CD4-positive, alpha-beta T cell treated with Interleukin-4 for 4 hours (primary cell): ENCODE measurements at regions not wholly inside any gene's neighbourhood (a gene's known extent, or its start where the extent isn't known, plus 50 kb on each side); places are given as distances from the start of the nearest gene placed in this dataset.
"Not testable (repeated sequence)": the region's sequence is repeated elsewhere in the genome, so short reads cannot be mapped to it uniquely, and the experiment has no call there.

Experiments
- DNase-seq: peaks from one replicate; pipeline ENCODE4 v3.0.0-alpha.2; 2020

- DNase-seq: no peak
Measured at GRCh38 chr22:47497666-47498065, 735.2 kb downstream of the TBC1D22A start.

DNA sequence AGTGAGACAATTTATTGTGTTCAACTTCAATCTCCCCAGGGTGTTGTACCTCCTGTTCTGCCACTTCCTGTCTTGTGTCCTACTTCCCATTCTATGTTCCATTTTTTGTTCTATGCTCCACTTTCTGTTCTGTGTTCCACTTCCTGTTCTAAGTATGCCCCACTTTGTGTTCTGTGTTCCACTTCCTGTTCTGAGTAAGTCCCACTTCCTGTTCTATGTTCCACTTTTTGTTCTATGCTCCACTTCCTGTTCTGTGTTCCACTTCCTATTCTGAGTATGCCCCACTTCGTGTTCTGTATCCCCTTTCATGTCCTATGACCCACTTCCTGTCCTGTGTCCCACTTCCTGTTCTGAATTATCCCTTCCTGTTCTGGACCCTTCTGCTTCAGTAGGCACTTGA is 732.7 kb downstream of the TBC1D22A start:
- peak; percentile 0 for DNase-seq

GRCh38 chr22:47488131-47488530 is 725.7 kb downstream of the TBC1D22A start:
- DNase-seq: not testable (repeated sequence)

DNA sequence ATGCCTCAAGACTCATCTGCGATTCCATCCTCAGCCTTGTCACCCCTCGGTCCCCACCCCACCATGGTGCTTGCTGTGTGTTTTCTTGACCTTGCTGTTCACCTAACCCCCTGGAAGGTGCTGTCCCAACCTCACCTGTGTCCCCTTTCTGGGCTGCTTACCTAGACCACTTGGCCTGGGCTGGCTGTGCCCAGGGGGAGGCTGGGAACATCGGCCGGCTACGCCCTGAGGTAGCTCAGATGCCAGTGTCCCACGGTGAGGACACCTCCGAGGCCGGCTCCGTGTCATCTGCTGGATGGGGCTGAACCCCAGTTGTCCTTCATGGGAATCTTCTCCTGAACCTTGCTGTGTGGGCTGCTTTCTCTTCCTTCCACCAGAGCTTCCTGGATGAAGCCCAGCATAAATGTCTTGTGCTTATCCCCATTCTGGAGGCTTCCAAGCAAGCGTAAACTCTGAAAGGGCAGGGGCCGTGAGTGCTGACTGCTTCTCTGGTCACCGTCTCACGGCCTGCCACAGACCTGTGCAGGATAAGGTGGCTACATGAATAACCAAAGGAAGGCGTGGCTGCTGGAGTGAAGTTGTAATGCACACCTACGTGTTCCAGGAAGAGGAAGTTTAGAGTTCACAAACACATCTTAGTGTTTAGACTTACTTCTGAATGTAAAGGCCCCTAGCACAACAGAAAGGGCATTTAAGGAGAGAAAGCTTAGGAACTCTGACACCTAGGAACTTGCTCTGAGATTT is 724.3 kb downstream of the TBC1D22A start:
- no peak for DNase-seq

GRCh38 chr22:47484960-47485569 is 722.6 kb downstream of the TBC1D22A start:
- DNase-seq: no peak

DNA sequence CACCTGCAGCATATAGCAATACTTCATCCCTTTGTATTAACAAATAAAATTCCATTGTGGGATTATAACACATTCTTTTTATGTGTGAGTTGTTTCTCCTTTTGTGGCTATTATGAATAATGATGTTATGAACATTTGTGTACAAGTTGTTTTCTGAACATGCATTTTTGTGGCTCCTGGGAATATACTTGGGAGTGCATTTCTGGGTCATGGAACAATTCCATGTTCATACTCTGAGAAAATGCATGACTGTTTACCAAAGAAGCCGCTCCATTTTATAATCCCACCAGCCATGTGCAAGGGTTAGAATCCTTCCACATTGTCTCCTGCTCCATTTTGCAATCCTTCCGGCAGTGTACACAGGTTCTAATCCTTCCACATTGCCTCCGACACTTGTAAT is 713.8 kb downstream of the TBC1D22A start:
- no peak for DNase-seq

- no peak for DNase-seq
Measured at GRCh38 chr22:47474895-47475294, 712.4 kb downstream of the TBC1D22A start.

GRCh38 chr22:47474464-47474863 is 712.0 kb downstream of the TBC1D22A start:
- no peak for DNase-seq

GRCh38 chr22:47472636-47473035 is 710.2 kb downstream of the TBC1D22A start:
- DNase-seq: no peak

- DNase-seq: no peak
Measured at GRCh38 chr22:47471406-47471805, 709.0 kb downstream of the TBC1D22A start.

DNA sequence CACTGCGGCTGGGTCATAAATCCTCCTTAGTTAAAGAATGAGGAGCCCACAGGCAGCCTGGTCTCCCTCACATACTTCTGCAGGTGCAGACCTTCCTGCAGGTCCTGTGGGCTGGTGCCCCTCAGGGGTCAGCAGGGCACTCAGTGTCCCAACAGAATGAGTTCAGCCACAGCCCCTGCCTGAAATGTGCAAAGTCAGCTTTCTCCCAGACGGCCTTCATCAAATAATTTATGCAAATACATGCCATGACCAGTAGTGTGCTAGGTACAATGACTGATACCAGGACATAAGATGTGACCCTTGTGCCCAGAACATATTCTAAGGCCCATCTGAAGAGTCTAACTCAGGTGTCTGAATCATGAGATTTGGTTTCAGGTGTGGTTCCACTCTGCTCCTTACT is 703.4 kb downstream of the TBC1D22A start:
- no peak for DNase-seq

DNA sequence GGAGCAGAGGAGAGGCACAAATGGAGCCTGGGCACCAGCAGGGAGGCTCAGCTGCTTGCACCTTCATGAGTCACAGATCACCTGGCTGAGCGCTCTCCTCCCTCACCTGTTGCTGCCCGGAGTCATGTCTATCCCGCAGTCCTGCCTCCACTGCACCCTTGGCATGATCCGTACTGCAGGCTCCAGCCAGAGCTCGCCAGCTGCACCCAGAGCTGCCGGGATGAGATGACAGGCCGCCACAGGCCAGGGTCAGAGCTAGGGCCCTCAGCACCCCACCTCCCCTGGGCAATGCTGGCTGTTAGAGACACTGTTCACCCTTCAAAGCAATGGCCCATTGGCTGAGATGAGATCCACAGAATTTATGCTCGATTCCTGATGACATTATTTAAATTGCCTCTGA is 702.8 kb downstream of the TBC1D22A start:
- no peak for DNase-seq

DNA sequence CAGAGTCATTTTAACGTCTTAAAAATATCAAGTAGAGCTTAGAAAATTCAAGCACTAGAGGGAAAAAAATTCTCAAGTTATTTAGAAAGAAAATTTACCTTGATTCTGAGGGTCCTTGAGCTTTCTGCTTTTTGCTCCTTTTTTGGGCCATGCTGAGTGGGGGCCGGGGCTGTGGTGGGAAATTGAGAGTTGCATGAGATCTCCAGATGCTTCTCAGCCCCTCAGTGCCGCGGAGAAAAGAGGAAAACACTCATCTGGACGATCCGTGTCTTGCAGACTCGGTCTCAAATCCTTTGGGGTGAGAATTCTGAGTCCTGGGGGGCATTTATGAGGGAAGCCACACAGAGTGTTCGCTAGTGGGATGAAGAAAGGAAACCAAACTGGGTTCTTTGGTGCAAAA is 700.8 kb downstream of the TBC1D22A start:
- DNase-seq: no peak

DNA sequence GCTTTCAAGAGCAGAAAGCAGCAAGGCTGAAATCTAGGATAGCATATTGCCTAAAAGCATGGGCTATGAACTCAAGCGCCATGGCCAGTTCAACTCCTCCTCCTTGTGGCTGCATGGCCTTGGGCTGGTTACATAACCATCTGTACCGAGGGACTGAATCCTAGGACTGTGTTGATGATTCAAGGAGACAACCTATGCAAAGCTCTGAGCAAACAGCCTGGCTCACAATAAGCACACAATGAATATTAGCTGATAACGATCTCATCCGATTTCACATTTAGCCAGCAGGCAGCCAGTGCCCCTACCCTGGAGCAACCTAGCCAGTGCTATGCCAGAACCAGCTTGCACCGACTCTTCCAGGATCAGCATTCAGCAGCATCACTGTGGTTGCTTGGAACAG is 698.4 kb downstream of the TBC1D22A start:
- DNase-seq: no peak

DNA sequence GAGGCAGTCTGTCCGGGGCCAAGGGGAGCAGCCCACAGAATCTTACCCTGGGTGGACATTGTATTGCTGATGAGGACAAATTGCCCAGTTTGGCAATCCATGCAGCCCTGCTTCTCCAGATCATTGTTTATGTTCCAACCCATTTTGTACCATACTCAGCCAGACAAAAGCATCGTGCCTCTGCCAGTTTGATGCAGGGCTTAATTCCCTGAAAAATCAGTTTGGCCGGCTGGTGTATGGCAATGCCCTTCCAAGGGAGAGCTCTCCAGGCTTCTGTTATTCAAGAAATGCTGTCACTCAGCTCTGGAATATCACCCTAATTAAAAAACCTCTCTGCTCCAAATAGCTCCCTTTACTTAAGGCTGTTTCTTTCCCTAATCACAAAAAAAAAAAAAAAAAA is 697.7 kb downstream of the TBC1D22A start:
- no peak for DNase-seq

DNA sequence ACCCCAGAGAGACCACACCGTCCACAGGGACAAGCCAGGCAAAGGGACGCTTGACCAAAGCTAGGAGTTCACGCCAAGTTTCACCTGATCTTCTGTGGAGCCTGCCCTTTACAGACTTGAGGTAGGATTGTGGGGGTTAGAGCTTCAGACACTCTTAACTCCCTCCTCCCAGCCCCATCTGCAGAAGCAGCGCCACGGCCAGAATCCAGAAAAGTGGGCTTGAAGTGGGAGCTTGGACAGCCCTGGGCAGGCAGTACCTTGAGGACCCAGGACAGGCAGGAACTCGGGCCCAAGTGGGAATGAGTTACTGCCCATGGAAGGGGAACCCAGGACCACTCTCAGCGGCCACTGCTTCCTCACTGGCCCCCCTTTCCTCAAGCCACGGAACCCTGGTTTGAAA is 695.9 kb downstream of the TBC1D22A start:
- DNase-seq: no peak

DNA sequence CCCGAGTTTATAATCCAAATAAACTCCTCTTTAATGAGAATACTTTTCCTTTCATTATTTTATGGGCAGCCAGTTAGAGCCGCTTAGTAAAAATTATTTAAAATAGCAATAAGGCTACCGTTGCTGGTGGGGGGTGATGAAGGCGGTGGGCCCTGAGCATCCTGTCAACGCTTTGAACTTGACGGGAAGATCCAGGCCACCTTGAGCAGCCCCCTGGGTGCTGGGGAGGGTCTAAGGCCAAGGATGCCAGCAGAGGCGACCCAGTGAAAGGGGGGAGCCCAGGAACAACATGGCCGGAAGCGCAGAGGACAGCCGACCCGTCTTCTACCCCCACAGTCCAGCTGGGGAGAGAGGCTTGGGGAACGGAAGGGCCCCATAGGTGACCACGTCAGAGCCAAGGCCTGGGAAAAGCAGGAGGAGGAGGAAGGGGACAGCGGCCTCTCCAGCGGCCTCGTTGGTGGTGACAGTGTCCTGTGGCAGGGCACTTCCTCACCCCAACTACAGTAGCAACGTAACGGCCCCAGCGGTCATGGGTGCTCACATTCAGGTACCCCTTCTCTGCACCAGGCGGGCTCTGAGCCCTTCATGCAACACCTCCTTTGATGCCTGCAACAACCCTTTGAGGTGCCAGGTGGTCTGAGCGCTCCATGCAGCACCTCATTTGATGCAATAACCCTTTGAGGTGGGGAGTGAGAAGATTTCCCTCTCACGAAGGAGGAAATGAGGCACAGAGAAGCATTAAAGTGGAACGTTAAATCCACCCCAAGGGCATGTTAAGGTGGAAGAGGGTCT is 695.3 kb downstream of the TBC1D22A start:
- DNase-seq: no peak

DNA sequence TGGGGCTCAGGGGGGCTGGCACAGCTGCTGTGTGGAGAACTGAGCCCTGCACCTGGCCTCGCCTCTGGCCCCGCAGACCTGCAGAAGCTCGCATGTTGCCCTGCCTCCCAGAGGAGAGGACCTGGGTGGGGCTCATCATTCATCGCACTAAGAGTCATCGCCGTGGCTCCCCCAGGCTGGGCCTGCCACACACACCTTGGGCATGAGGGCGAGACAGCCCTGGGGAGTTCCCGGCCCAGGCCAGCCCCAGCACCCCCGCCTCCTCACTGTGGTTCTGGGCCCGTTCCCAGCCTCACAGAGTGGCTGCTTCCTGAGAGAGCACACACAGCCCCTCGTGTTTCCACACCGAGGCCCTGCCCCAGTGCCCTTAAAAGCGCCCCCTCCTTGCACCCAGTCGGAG is 694.6 kb downstream of the TBC1D22A start:
- no peak for DNase-seq

DNA sequence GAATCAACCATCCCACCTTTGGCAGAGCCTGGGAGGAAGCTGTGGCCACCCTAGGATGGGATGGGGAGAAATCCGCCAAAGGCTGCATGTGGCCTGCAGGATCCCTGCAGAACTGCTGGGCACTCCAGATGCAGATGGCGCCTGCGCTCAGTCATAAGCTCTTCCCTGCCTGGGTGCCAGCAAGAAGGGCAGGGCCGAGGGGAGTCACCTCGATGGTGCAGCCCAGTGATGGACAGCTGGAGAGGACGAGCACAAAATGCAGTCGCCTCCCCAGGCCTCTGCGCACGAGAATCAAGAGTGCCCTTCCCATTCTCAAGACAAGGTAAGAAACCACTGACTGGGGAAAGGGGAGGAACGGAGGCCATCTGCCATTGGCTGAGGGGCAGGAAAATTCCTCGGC is 693.6 kb downstream of the TBC1D22A start:
- no peak for DNase-seq

DNA sequence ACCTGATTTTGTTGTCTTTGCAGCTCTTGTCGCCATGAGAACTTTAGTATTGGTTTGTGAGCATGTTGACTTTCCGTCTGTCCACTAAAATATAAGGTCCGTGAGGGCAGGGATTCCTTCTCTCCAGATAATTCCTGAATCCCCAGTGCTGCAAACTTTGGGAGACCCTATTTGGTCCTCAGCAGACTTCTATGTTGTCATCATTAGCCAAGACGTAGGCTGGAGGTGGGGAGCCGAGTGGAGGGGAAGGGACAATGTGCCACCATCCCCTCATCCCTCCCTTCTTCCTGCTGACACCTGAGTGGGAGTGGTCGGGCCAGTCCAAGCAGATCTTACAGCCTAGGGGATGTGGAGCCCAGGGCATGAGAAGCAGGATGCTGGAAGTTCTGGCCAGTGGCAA is 690.6 kb downstream of the TBC1D22A start:
- DNase-seq: no peak

DNA sequence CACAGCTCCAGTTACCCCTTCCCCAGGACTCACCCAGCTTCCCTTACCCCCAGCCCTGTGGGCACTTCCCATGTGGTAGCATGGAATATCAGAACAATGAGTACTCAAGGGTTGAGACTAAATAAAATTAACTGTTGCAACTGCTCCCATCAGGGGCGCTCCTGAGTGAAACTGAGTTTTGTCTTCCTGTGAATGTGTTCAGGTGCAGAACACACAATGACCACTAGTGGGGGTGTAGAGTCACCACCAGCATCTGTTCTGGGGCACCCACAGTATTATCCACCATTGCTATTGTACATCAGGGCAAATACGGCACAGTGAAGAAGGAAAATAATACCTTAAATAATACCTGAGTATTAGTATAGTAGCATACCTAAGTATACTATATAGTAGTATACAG is 689.7 kb downstream of the TBC1D22A start:
- DNase-seq: no peak

DNA sequence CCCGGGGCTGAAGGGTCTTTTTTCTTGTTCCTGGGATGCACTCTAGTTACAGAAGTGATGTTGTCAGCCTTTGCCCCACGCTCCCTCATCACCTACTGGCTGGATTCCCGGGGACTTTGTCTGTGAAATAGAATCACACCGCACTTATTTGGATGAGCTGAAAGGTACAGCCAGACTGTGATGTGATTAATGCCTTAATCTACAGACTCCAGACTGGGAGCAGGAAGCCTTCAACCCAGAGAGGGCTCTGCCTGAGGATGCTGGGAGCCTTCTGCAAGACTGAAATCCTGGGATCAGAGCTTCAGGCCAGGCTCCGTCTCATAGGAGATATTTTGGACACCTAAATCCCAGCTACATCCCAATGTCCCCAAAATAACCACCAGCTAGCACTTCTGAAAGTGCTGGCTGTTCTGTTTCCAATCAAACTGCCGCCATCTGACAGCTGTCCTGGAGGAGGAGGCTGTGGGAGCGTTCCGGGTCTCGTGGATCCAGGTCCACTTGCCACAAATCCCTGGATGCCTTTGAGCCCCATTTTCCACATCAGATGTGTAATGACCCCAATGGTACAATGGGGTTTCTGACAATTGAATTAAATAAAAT is 688.5 kb downstream of the TBC1D22A start:
- DNase-seq: no peak

DNA sequence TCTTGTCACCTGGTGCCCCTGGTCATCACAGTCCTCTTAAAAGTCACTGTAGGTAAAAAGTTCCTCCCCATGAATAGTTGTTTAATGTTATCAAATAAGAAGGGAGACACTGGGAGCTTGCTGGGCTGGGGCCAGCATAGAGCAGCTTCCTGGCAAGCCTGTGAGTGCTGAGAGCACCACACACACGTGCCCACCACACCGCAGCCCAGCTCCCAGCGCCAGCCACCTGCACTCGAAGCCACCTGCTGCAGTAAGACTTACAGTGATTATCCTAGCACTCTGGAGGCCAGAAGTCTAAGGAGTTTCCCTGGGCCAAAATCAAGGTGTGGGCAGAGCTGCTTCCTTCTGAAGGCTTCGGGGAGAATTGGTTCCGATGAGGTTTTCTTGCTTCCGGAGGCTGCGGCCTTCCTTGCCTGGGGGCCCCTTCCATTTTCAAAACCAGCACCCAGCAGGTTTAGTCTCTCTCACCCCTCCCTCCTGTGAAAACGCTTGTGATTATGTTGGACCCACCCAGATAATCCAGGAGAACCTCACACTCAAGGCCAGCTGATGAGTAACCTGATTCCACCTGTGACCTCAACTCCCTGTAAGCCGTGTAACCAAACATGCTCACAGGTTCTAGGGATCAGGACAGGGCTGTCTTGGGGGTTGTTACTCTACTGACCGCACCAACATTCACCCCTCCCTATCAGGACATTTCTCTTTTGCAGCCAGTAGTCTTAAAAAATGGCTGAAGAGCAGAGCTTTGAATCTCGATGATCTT is 687.2 kb downstream of the TBC1D22A start:
- no peak for DNase-seq
